Astrocyte (in vitro differentiated cells and primary cell): ENCODE measurements at regions not wholly inside any gene's neighbourhood (a gene's known extent, or its start where the extent isn't known, plus 50 kb on each side); places are given as distances from the start of the nearest gene placed in this dataset.

Experiments
- DNase-seq: peaks from one replicate; pipeline ENCODE4 v3.0.0-alpha.2; 2010; ENCODE audit warnings: low read depth
- FAIRE-seq: peaks from 2 replicates; lab custom pipeline; 2011; peaks lifted over from hg19 to GRCh38; lab: Jason Lieb, UNC
- H2AFZ ChIP-seq: 2 replicates; pipeline ENCODE4 v1.6.0; 2012; ENCODE audit warnings: low read depth, low read length, inconsistent platforms
- H3K27ac ChIP-seq: 2 replicates; pipeline ENCODE4 v1.5.1; 2011; ENCODE audit warnings: low read depth, low read length, inconsistent platforms
- H3K27me3 ChIP-seq: 2 replicates; pipeline ENCODE4 v1.6.0; 2011; ENCODE audit warnings: low read length, inconsistent platforms; ENCODE audit not compliant: insufficient read depth
- H3K36me3 ChIP-seq: 2 replicates; pipeline ENCODE4 v1.5.1; 2011; ENCODE audit warnings: low read length, inconsistent platforms; ENCODE audit not compliant: insufficient read depth
- H3K4me1 ChIP-seq: 2 replicates; pipeline ENCODE4 v1.5.1; 2011; ENCODE audit warnings: low read length, inconsistent platforms; ENCODE audit not compliant: insufficient read depth
- H3K4me2 ChIP-seq: 2 replicates; pipeline ENCODE4 v1.6.0; 2012; ENCODE audit warnings: low read length, inconsistent platforms
- H3K4me3 ChIP-seq: 2 replicates; pipeline ENCODE4 v1.5.1; 2011; ENCODE audit warnings: low read depth, mild to moderate bottlenecking, low read length, inconsistent platforms; ENCODE audit not compliant: insufficient read depth
- H3K79me2 ChIP-seq: 2 replicates; pipeline ENCODE4 v1.6.0; 2012; ENCODE audit warnings: mild to moderate bottlenecking, low read length, inconsistent platforms; ENCODE audit not compliant: insufficient read depth
- H3K9ac ChIP-seq: 2 replicates; pipeline ENCODE4 v1.6.0; 2012; ENCODE audit warnings: mild to moderate bottlenecking, low read length, inconsistent platforms
- H3K9me3 ChIP-seq: 2 replicates; pipeline ENCODE4 v1.5.1; 2012; ENCODE audit warnings: low read depth, mild to moderate bottlenecking, low read length, inconsistent platforms; ENCODE audit not compliant: insufficient read depth
- H4K20me1 ChIP-seq: 2 replicates; pipeline ENCODE4 v1.6.0; 2012; ENCODE audit warnings: low read length, inconsistent platforms; ENCODE audit not compliant: insufficient read depth
- H3K27ac Mint-ChIP-seq: one replicate; pipeline ENCODE4 v1.8.0; 2021; ENCODE audit warnings: mild to moderate bottlenecking, mixed read lengths; ENCODE audit not compliant: unreplicated experiment
- H3K27me3 Mint-ChIP-seq: one replicate; pipeline ENCODE4 v1.8.0; 2021; ENCODE audit warnings: low read depth, mixed read lengths; ENCODE audit not compliant: unreplicated experiment
- H3K36me3 Mint-ChIP-seq: one replicate; pipeline ENCODE4 v1.8.0; 2021; ENCODE audit warnings: low read depth, mixed read lengths; ENCODE audit not compliant: unreplicated experiment
- H3K4me1 Mint-ChIP-seq: one replicate; pipeline ENCODE4 v1.8.0; 2021; ENCODE audit warnings: low read depth, mixed read lengths; ENCODE audit not compliant: unreplicated experiment
- H3K4me3 Mint-ChIP-seq: one replicate; pipeline ENCODE4 v1.8.0; 2021; ENCODE audit warnings: mild to moderate bottlenecking, moderate library complexity, mixed read lengths; ENCODE audit not compliant: unreplicated experiment
- H3K9me3 Mint-ChIP-seq: one replicate; pipeline ENCODE4 v1.8.0; 2021; ENCODE audit warnings: mild to moderate bottlenecking, mixed read lengths; ENCODE audit not compliant: unreplicated experiment
- EZH2 ChIP-seq: IDR thresholded peaks from 2 replicates; pipeline ENCODE4 v1.6.1; 2012; ENCODE audit warnings: mild to moderate bottlenecking, low read length, inconsistent platforms; ENCODE audit not compliant: insufficient read depth
- TF ChIP-seq, protein P1 (sequence below): IDR thresholded peaks from 2 replicates; pipeline ENCODE4 v1.5.1; 2011; ENCODE audit warnings: low read depth, mild to moderate bottlenecking, inconsistent platforms, low read length, moderate library complexity; ENCODE audit not compliant: insufficient read depth

DNA sequence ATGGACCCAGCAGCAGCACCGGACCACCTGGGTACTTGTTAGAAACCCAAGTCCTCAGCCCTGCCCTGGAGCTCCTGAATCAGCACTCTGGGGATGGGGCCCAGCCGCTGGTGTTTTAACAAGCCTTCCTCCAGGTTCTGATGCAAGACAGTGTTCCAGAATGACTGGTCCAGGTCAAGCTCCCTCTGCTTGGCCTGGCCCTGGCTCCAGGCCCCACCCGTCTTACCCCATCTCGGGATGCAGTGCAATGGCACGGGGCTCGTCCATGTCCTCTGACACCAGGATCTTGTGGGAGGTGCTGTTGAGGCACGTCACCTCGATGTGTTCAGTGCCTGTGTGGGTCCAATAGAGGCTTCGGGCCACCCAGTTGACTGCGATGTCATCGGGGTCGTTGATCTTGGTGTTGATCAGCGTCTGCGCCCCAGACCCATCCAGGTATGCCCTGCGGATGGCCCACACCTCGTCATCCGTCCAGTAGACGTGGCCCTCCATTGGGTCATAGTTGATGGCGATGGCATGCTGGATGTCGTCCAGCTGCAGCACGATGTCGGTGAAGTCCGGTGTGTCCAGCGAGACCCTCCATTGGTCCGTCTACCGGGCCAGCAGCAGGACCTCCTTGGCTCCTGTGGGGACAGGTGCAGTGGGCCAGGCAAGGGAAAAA lies 140.3 kb downstream of the CRYBB2 start:
- H3K27me3 Mint-ChIP-seq = no peaks in the 10 kb centered on the region
- H3K4me3 ChIP-seq = no peak overlapping the region
- H3K9ac ChIP-seq = no peak overlapping the region
- no peaks in the 10 kb centered on the region for H3K9me3 ChIP-seq
- H3K4me1 Mint-ChIP-seq = no peaks in the 10 kb centered on the region
- no peaks in the 10 kb centered on the region for H3K36me3 ChIP-seq
- H3K4me1 ChIP-seq = no peaks in the 10 kb centered on the region
- FAIRE-seq (no peak), DNase-seq (no peak)
- H3K36me3 Mint-ChIP-seq = peaks cover 23% of the 10 kb centered on the region
- no peak overlapping the region for H3K4me3 Mint-ChIP-seq
- no peaks in the 10 kb centered on the region for H3K79me2 ChIP-seq
- no peak overlapping the region for H2AFZ ChIP-seq
- no peaks in the 10 kb centered on the region for H3K27me3 ChIP-seq
- no peak overlapping the region for H3K4me2 ChIP-seq
- no peak overlapping the region for H3K27ac Mint-ChIP-seq
- TF ChIP-seq, protein P1, sequence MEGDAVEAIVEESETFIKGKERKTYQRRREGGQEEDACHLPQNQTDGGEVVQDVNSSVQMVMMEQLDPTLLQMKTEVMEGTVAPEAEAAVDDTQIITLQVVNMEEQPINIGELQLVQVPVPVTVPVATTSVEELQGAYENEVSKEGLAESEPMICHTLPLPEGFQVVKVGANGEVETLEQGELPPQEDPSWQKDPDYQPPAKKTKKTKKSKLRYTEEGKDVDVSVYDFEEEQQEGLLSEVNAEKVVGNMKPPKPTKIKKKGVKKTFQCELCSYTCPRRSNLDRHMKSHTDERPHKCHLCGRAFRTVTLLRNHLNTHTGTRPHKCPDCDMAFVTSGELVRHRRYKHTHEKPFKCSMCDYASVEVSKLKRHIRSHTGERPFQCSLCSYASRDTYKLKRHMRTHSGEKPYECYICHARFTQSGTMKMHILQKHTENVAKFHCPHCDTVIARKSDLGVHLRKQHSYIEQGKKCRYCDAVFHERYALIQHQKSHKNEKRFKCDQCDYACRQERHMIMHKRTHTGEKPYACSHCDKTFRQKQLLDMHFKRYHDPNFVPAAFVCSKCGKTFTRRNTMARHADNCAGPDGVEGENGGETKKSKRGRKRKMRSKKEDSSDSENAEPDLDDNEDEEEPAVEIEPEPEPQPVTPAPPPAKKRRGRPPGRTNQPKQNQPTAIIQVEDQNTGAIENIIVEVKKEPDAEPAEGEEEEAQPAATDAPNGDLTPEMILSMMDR = no peak
- no peak for TF ChIP-seq EZH2
- peaks cover 28% of the 10 kb centered on the region for H4K20me1 ChIP-seq
- H3K27ac ChIP-seq = no peak overlapping the region
- no peaks in the 10 kb centered on the region for H3K9me3 Mint-ChIP-seq

DNA sequence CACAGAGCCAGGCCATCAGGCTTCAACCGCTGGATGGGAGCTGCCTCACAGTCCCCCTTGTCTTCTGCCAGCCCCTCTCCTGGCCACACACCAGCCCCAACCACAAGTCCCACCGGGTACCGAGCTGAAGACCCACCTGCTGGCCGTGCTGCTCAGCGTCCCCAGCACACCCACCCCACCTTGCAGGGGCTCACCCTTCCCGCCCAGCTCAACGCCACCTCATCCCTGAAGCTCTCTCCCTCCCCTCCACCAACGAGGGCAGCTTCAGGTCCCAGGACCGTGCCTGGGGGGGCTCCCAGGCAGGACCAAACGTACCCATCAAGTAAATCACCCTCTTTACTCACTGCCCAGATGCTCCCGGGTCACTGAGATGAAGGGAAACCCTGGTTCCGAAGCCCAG lies 141.0 kb downstream of the CRYBB2 start:
- Histone ChIP-seq H3K79me2 (no peaks in the 10 kb centered on the region), H3K9ac (no peak overlapping the region), H3K4me2 (no peak overlapping the region), H3K4me3 (no peak overlapping the region), H3K36me3 (no peaks in the 10 kb centered on the region), H2AFZ (no peak overlapping the region), H3K9me3 (no peaks in the 10 kb centered on the region), H4K20me1 (peaks cover 30% of the 10 kb centered on the region), H3K4me1 (no peaks in the 10 kb centered on the region), H3K27me3 (no peaks in the 10 kb centered on the region), H3K27ac (no peak overlapping the region)
- FAIRE-seq (no peak), DNase-seq (no peak)
- Mint-ChIP-seq H3K27me3 (no peaks in the 10 kb centered on the region), H3K4me3 (no peak overlapping the region), H3K36me3 (peaks cover 23% of the 10 kb centered on the region), H3K9me3 (no peaks in the 10 kb centered on the region), H3K4me1 (no peaks in the 10 kb centered on the region), H3K27ac (no peak overlapping the region)
- TF ChIP-seq EZH2 = no peak

DNA sequence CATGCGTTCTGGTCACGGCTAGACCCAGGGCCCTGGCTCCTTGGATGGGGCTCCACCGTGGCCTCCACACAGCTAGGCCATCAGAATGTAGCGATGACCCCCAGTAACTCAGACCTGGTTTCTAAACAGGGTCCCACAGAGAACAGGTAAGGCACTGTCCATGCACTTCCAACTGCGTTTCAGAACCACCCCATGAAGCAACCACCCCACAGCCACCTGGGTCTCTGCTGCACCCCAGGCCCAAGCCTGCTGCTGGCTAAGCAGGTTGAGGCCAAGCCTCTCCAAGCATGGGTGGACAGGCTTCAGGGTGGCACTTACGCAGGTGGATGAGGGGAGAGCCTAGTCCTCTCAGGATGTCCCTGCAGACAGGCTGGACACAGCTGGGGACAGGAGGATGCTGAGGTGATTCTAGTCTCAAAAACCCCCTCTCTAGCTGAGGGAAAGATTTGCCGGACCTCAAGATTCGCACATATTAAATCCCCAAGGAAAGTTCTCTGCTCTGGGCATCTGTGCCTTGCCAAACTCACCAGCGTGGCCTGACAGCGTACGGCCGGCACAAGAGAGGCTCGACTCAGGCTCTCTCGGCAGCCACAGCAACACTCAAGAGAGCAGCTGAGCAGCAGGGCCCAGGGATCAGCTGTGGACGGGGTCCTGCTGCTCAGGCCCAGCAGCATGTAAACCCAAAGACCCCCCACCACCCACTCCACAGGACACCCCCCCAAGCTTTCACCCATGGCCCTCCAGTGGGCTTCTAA lies 141.6 kb downstream of the CRYBB2 start:
- Histone ChIP-seq H4K20me1 (peaks cover 30% of the 10 kb centered on the region), H3K27me3 (no peaks in the 10 kb centered on the region), H3K4me1 (no peaks in the 10 kb centered on the region), H3K9me3 (no peaks in the 10 kb centered on the region), H2AFZ (no peak overlapping the region), H3K79me2 (no peaks in the 10 kb centered on the region), H3K36me3 (no peaks in the 10 kb centered on the region), H3K4me3 (no peak overlapping the region), H3K27ac (no peak overlapping the region), H3K9ac (no peak overlapping the region), H3K4me2 (no peak overlapping the region)
- TF ChIP-seq EZH2 = no peak
- TF ChIP-seq, protein P1 = no peak
- H3K27ac Mint-ChIP-seq = no peak overlapping the region
- FAIRE-seq (no peak), DNase-seq (no peak)
- H3K36me3 Mint-ChIP-seq = peaks cover 24% of the 10 kb centered on the region
- H3K9me3 Mint-ChIP-seq = no peaks in the 10 kb centered on the region
- H3K4me3 Mint-ChIP-seq = no peak overlapping the region
- no peaks in the 10 kb centered on the region for H3K4me1 Mint-ChIP-seq
- H3K27me3 Mint-ChIP-seq = no peaks in the 10 kb centered on the region
